HCT116 (cell line): ENCODE measurements at regions not wholly inside any gene's neighbourhood (a gene's known extent, or its start where the extent isn't known, plus 50 kb on each side); places are given as distances from the start of the nearest gene placed in this dataset.

ENCODE experiments used
- ATAC-seq: fragments of 200-7000 bp; cut with Tn5 transposase; 2 replicates; pipeline ENCODE4 v1.9.1; 2020; ENCODE audit warnings: mild to moderate bottlenecking, moderate library complexity
- BruUV-seq: library from RNA; stranded (reverse); fragments of 400-500 nt; replicated peaks from 2 replicates; lab custom pipeline; 2021; lab: Mats Ljungman, UMichigan
- CTCF ChIA-PET: fragments of 300-600 bp; sonication (Branson Sonifier 250); formaldehyde crosslinking; loops from one replicate; lab custom pipeline; 2021; ENCODE audit warnings: antibody characterized with exemption; lab: Charles Lee
- POLR2A ChIA-PET: fragments of 300-600, 350-600 bp; sonication (Branson Sonifier 250); formaldehyde crosslinking; loops from one replicate; lab custom pipeline; 2021; ENCODE audit warnings: antibody characterized with exemption; lab: Charles Lee
- RAD21 ChIA-PET, 2 experiments: fragments of 300-600 bp; sonication (Branson Sonifier 250); formaldehyde crosslinking; loops; one replicate each; lab custom pipeline; 2023; ENCODE audit warnings: low total read pairs in 2 of 2; ENCODE audit not compliant: uncharacterized antibody in 2 of 2, unreplicated experiment in 2 of 2, low non-redundant PET in 1 of 2; lab: Charles Lee
- DNase-seq: peaks from one replicate; pipeline ENCODE4 v3.0.0-alpha.2; 2010; ENCODE audit warnings: low read depth, low spot score
- H2AFZ ChIP-seq: fragments of 200-600 bp; shearing (Covaris generic), sonication (generic); 2 replicates; pipeline ENCODE4 v1.6.1; 2017; ENCODE audit warnings: low read depth, mixed run types, mixed read lengths, antibody characterized with exemption, low read length; ENCODE audit not compliant: poor library complexity, severe bottlenecking
- H3K27ac ChIP-seq: 2 replicates; pipeline ENCODE4 v1.5.1; 2012; ENCODE audit warnings: low read depth, low read length
- H3K27me3 ChIP-seq: fragments of 200-600 bp; sonication (generic); 2 replicates; pipeline ENCODE4 v1.6.1; 2016; ENCODE audit warnings: mixed run types, low read length, mixed read lengths; ENCODE audit not compliant: insufficient read depth
- H3K36me3 ChIP-seq, 2 experiments: fragments of 200-500 bp in 1 of 2; fragments of 200-600 bp in 1 of 2; sonication (Bioruptor generic) in 1 of 2; sonication (generic) in 1 of 2; 2 replicates each; pipeline versions ENCODE4 v1.5.1 to v1.6.1; 2014 to 2016; ENCODE audit warnings: low read length in 2 of 2, inconsistent platforms in 1 of 2, mixed read lengths in 1 of 2, mixed run types in 1 of 2; ENCODE audit not compliant: insufficient read depth in 2 of 2, control insufficient read depth in 1 of 2
- H3K4me1 ChIP-seq, 2 experiments: fragments of 200-600 bp in 1 of 2; sonication (generic) in 1 of 2; 2 replicates each; pipeline versions ENCODE4 v1.5.1 to v1.6.1; 2012 to 2017; ENCODE audit warnings: low read length in 2 of 2, inconsistent platforms in 1 of 2, mild to moderate bottlenecking in 1 of 2, mixed read lengths in 1 of 2, mixed run types in 1 of 2, moderate library complexity in 1 of 2; ENCODE audit not compliant: insufficient read depth in 2 of 2, control insufficient read depth in 1 of 2
- H3K4me2 ChIP-seq: fragments of 200-600 bp; sonication (generic); 2 replicates; pipeline ENCODE4 v1.6.1; 2017; ENCODE audit warnings: mixed run types, low read length, mixed read lengths
- H3K4me3 ChIP-seq, 2 experiments: fragments of 200-600 bp in 1 of 2; sonication (generic) in 1 of 2; replicated peaks in 1 of 2; 2 replicates each; pipeline ENCODE4 v1.5.1; 2011 to 2016; ENCODE audit warnings: low read length in 2 of 2, control low read depth in 1 of 2, low read depth in 1 of 2, mild to moderate bottlenecking in 1 of 2, mixed read lengths in 1 of 2, mixed run types in 1 of 2
- H3K79me2 ChIP-seq: fragments of 200-600 bp; sonication (generic); 2 replicates; pipeline ENCODE4 v1.6.1; 2017; ENCODE audit warnings: mild to moderate bottlenecking, mixed run types, low read length, moderate library complexity, mixed read lengths; ENCODE audit not compliant: insufficient read depth
- H3K9ac ChIP-seq: fragments of 200-600 bp; sonication (generic); 2 replicates; pipeline ENCODE4 v1.6.1; 2016; ENCODE audit warnings: low read length, mixed read lengths
- H3K9me2 ChIP-seq: fragments of 200-600 bp; sonication (generic), shearing (Covaris generic); 2 replicates; pipeline ENCODE4 v1.6.1; 2017; ENCODE audit warnings: mixed run types, mild to moderate bottlenecking, moderate library complexity; ENCODE audit not compliant: insufficient read depth
- H3K9me3 ChIP-seq, 2 experiments: fragments of 200-500 bp in 1 of 2; fragments of 200-600 bp in 1 of 2; sonication (Bioruptor generic) in 1 of 2; sonication (generic) in 1 of 2; 2 replicates each; pipeline ENCODE4 v1.6.1; 2014 to 2017; ENCODE audit warnings: low read length in 2 of 2, mixed read lengths in 2 of 2, inconsistent platforms in 1 of 2, low read depth in 1 of 2, mild to moderate bottlenecking in 1 of 2, mixed run types in 1 of 2, moderate library complexity in 1 of 2; ENCODE audit not compliant: control insufficient read depth in 1 of 2, insufficient read depth in 1 of 2
- H4K20me1 ChIP-seq: fragments of 200-600 bp; sonication (generic), shearing (Covaris generic); 2 replicates; pipeline ENCODE4 v1.6.1; 2017; ENCODE audit warnings: mixed run types, mild to moderate bottlenecking, moderate library complexity; ENCODE audit not compliant: insufficient read depth
- CBX3 ChIP-seq: IDR thresholded peaks from 2 replicates; pipeline ENCODE4 v1.6.1; 2012; ENCODE audit warnings: low read depth
- EGR1 ChIP-seq: IDR thresholded peaks from 2 replicates; pipeline ENCODE4 v1.6.1; 2012; ENCODE audit warnings: low read depth
- EZH2 ChIP-seq: fragments of 200-600 bp; sonication (generic); IDR thresholded peaks from 2 replicates; pipeline ENCODE4 v1.6.1; 2017; ENCODE audit warnings: antibody characterized with exemption, mixed run types
- FOSL1 ChIP-seq: IDR thresholded peaks from 2 replicates; pipeline ENCODE4 v1.6.1; 2012; ENCODE audit warnings: low read depth
- JUND ChIP-seq: IDR thresholded peaks from 2 replicates; pipeline ENCODE4 v1.6.1; 2012
- MAX ChIP-seq: IDR thresholded peaks from 2 replicates; pipeline ENCODE4 v1.6.1; 2012
- POLR2A ChIP-seq: IDR thresholded peaks from 2 replicates; pipeline ENCODE4 v1.7.0; 2011; ENCODE audit warnings: borderline replicate concordance; ENCODE audit not compliant: insufficient read depth, insufficient read length; ENCODE audit errors: extremely low read depth
- POLR2AphosphoS5 ChIP-seq: IDR thresholded peaks from 2 replicates; pipeline ENCODE4 v1.6.1; 2011; ENCODE audit warnings: mild to moderate bottlenecking, low read depth, low read length, moderate library complexity
- SP1 ChIP-seq: IDR thresholded peaks from 2 replicates; pipeline ENCODE4 v1.6.1; 2012; ENCODE audit warnings: low read depth
- TCF7L2 ChIP-seq: IDR thresholded peaks from 2 replicates; pipeline ENCODE4 v1.7.0; 2011; ENCODE audit warnings: borderline replicate concordance, inconsistent platforms; ENCODE audit not compliant: insufficient read depth, insufficient read length; ENCODE audit errors: extremely low read depth
- YY1 ChIP-seq: IDR thresholded peaks from 2 replicates; pipeline ENCODE4 v1.6.1; 2011; ENCODE audit warnings: low read length, low read depth, moderate library complexity, mild to moderate bottlenecking; ENCODE audit not compliant: insufficient replicate concordance; ENCODE audit errors: extremely low read depth
- ZBTB33 ChIP-seq: IDR thresholded peaks from 2 replicates; pipeline ENCODE4 v1.6.1; 2011; ENCODE audit warnings: mild to moderate bottlenecking, low read length, moderate library complexity; ENCODE audit not compliant: insufficient replicate concordance; ENCODE audit errors: extremely low read depth
- intact Hi-C: fragments of 100-400 bp; cut with micrococcal nuclease; formaldehyde crosslinking; loops from 2 replicates; pipeline ENCODE4 v1.10.0; 2022
- TF ChIP-seq, protein P1 (sequence below): IDR thresholded peaks from 2 replicates; pipeline ENCODE4 v1.6.1; 2012; ENCODE audit warnings: low read depth
- TF ChIP-seq, protein P2 (sequence below): IDR thresholded peaks from 2 replicates; pipeline ENCODE4 v1.6.1; 2012

DNA sequence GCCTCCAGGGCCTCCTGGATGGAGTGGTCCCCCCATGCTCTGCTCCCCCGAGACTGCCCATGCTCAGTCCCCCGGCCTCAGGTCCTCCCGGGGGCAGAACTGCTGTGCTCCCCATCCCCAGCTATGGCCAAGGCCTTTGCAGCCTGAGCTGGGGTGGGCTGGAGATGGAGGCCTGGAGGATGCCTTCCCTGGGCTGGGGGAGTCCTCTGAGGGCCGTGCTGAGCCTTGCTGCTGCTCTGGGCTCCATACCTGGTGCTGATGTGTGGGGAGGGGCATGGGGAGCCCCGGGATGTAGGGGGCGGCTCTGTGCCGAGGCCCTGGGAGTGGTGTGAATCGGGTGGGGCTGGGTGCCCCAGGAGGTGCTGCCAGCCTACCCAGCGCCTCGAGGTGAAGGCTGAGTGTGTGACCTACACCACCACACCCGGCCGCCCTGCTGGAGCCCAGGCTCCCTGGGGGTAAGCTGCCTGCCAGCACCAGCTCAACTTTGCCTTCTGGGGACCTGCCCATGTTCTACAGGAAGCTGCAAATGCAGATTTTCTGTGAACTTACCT, 109.5 kb downstream of the UNCX start:
- CTCF ChIA-PET, result no interaction called here

More for the DNA sequence above, 109.5 kb downstream of the UNCX start:
- intact Hi-C loops, result no loop called here
- Histone ChIP-seq H3K36me3 (no peaks in the 10 kb centered on the region), H3K79me2 (no peaks in the 10 kb centered on the region), H4K20me1 (no peaks in the 10 kb centered on the region), H3K27me3 (no peaks in the 10 kb centered on the region), H2AFZ (no peak overlapping the region), H3K9ac (no peak overlapping the region), H3K4me3 (no peak overlapping the region), H3K4me2 (no peak overlapping the region), H3K27ac (no peak overlapping the region), H3K4me1 (no peaks in the 10 kb centered on the region; a peak in 1 of 4 replicates), H3K9me2 (no peaks in the 10 kb centered on the region), H3K9me3 (peaks cover 0 to under 1% of the 10 kb centered on the region in 2 experiments; a peak in 1 of 4 replicates)
- DNase-seq (no peak), ATAC-seq (no peak)
- POLR2A ChIA-PET, result no interaction called here
- RAD21 ChIA-PET, result no interaction called here
- no TSS peak for BruUV-seq
- TF ChIP-seq, protein P1, sequence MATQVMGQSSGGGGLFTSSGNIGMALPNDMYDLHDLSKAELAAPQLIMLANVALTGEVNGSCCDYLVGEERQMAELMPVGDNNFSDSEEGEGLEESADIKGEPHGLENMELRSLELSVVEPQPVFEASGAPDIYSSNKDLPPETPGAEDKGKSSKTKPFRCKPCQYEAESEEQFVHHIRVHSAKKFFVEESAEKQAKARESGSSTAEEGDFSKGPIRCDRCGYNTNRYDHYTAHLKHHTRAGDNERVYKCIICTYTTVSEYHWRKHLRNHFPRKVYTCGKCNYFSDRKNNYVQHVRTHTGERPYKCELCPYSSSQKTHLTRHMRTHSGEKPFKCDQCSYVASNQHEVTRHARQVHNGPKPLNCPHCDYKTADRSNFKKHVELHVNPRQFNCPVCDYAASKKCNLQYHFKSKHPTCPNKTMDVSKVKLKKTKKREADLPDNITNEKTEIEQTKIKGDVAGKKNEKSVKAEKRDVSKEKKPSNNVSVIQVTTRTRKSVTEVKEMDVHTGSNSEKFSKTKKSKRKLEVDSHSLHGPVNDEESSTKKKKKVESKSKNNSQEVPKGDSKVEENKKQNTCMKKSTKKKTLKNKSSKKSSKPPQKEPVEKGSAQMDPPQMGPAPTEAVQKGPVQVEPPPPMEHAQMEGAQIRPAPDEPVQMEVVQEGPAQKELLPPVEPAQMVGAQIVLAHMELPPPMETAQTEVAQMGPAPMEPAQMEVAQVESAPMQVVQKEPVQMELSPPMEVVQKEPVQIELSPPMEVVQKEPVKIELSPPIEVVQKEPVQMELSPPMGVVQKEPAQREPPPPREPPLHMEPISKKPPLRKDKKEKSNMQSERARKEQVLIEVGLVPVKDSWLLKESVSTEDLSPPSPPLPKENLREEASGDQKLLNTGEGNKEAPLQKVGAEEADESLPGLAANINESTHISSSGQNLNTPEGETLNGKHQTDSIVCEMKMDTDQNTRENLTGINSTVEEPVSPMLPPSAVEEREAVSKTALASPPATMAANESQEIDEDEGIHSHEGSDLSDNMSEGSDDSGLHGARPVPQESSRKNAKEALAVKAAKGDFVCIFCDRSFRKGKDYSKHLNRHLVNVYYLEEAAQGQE, result no peak
- TF ChIP-seq ZBTB33, result no peak
- TF ChIP-seq YY1, result no peak
- TF ChIP-seq CBX3, result no peak
- TF ChIP-seq POLR2A, result no peak
- TF ChIP-seq MAX, result no peak
- no peak for TF ChIP-seq SP1
- no peak for TF ChIP-seq FOSL1
- TF ChIP-seq, protein P2, sequence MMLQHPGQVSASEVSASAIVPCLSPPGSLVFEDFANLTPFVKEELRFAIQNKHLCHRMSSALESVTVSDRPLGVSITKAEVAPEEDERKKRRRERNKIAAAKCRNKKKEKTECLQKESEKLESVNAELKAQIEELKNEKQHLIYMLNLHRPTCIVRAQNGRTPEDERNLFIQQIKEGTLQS, result no peak
- no peak for TF ChIP-seq EZH2
- TF ChIP-seq POLR2AphosphoS5, result no peak
- TF ChIP-seq JUND, result no peak
- no peak for TF ChIP-seq EGR1
- no peak for TF ChIP-seq TCF7L2
